SKM-1 (cell line): ENCODE measurements at regions not wholly inside any gene's neighbourhood (a gene's known extent, or its start where the extent isn't known, plus 50 kb on each side); places are given as distances from the start of the nearest gene placed in this dataset.
"Not testable (repeated sequence)": the region's sequence is repeated elsewhere in the genome, so short reads cannot be mapped to it uniquely, and the experiment has no call there.

Experiments
- DNase-seq: peaks from one replicate; lab custom pipeline; 2025; ENCODE audit not compliant: unreplicated experiment; lab: John Stamatoyannopoulos, UW

DNA sequence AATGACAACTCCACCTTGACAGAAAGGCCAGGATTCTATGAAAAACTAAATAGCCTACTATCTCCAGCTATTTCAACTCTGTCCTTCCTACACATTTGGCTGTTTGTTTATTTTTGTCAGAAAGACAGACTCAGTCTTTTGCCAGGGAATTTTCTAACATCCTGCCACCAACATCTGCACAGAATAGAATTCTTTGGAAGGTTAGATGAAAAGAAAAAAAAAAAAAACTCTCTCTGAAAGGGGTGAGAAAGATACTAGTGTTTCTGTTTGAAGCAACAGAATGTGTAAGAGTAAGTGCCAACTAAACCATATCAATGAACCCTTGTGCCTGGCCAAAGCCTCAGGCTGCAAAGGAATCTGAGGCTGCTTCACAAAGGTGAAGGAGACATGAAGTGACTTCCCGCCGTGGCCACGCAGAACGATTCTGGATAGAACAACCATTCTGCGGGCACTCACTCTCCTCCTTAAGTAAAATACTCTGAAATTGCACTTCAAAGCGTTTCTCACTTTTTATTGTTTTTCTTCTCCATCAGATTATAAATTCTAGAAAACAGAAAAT lies 498.2 kb downstream of the IRS2 start:
- DNase-seq: no peak

- DNase-seq: no peak
These were observed 498.8 kb downstream of the IRS2 start for GRCh38 chr13:109287553-109287952.

DNA sequence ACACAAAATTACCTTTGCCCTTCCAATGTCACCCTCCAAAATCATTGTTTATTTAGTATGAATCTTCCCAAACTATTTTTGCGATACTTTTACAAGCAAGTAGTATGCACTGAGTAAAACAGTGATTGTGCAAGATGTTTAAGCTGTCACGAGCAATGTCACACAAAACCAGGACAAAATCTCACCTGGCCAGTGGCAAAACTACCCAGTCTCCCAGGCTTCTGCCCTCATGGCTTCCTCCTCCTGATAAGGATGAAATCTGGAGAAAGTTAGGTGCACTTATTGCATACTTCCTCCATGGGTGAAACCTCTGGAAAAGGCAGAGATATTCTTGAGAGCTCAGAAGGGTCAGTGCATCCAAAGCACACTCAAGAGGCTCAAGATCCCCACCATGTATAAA lies 500.8 kb downstream of the IRS2 start:
- DNase-seq: no peak

GRCh38 chr13:109281903-109282635 lies 504.3 kb downstream of the IRS2 start:
- no peak for DNase-seq

- DNase-seq: no peak
These were observed 505.1 kb downstream of the IRS2 start for GRCh38 chr13:109281017-109281902.

DNA sequence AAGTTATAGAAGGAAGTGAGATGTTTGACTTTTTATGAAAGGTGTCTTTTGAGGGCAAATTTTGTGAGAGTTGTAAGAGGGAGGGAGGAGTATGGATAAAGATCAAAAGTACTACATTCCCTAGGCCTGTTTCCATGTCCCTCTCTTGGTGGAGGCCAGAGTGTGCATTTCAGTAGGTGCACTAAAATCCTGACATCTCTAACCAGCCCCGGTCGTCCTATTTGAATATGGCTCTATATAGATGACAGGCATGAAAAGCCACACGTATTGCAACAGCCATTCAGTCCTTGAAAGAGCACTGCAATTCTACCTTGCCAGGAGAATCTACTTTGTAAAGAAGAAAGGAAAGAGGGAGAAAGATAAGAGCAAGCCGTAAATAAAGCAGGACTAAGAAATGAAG lies 510.1 kb downstream of the IRS2 start:
- DNase-seq: no peak

DNA sequence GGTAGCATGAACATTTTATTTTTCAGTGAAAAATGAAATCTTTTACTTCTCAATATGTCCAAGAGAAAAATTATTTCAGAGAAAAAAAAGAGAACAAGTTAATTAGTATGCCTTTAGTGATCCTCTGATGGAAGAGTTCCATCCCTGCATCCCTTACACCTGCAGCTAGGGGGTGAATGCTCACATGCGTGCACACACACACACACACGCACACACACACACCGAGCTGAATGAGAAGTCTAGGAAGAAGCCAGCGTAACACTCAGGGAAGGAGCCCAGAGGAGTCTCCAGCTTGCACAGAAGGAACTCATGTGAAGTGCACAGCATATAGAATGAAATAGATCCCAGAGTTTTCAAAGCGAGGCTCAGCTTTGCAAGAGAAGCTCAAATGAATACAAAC lies 510.5 kb downstream of the IRS2 start:
- no peak for DNase-seq

GRCh38 chr13:109275139-109275745 lies 511.1 kb downstream of the IRS2 start:
- no peak for DNase-seq

DNA sequence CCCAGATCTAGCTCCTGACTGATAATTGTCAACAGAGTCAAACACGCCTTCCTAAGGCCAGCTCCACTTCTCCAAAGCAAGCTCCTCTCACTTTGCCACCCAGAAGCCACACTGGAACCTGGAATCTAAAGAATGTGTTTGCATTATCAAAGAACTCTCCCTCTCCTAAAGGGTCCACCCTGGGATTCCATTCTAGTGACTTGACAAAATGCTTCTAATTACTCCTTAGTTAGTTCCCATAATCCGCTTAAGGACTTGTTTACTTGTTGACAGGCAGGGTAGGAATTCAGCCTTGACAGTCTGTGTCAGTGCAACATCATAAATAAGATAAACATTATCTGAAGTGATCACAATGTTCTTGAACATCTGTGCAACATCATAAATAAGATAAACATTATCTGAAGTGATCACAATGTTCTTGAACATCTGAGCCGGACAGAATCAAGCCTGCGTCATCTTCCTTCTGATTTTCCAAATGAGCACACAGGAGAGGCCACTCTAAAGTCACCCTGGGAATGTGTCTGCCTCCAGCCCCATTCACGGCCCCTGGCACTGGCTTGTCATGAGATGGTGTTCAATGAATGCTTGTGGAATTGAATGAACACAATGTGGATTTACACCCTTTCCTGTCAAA lies 512.1 kb downstream of the IRS2 start:
- no peak for DNase-seq

DNA sequence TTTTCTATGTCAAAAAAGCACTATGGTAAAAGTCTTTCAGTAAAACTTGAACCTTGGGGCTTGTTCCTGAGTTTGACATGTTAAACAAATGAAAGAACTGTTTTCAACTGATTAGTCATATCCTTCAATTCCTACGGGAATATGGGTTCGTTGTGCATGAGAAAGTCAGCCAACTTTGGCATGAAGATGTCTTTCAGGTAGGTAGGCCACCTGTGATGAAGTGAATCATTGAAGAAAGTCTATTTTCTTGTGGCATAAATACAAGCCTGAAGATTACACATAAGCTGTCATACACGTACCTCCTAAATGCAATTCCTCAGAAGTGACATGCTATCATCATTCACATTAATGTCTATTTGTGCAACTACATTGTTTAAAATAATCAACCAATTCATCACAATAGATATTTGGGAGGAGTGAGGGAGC lies 513.0 kb downstream of the IRS2 start:
- DNase-seq: no peak

- DNase-seq: no peak
These were observed 513.6 kb downstream of the IRS2 start for GRCh38 chr13:109272595-109273325.

DNA sequence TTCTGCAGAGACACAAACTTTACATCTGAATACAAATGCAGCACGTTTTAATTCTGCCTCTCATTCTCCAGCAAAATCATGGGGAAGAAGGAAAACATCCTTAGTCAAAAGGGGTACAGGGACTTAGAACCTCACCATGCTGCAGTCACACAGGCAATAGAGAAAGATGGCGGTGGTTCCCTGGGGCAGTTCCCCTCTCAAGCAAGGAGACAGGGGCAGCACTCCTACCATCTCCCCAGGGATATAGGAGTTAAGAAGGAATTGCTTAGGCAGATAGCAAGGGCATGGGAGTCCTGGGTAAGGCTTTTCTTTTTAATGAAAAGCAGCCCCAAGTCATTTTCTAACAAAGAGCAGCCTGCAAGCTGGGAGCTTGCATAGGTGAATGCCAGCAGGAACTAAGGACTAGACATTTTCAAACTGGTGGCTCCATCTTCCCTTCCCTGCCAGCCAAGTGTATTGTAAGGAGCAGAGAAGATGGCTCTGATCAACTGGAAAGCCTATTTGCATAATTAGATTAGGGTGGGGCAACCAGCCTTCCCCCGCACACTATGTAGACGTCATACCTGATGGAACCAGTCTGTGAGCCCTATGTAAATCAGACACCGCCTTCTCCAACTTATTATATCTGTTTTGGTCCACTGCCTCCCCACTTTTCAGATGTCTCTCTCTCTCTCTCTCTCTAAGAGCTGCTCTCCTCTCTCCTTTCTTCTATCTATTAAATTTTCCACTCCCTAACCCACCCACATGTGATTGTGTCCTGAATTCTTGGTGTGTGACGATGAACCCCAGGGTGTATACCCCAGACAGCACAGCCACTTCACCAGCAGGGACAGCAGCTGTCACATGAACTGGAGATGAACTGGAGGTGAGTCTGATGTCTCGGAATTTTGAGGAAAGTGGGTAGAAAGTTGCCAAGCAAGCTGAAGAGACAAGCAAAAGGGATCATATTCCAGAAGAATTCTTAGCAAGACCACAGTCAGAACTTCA lies 514.5 kb downstream of the IRS2 start:
- no peak for DNase-seq

DNA sequence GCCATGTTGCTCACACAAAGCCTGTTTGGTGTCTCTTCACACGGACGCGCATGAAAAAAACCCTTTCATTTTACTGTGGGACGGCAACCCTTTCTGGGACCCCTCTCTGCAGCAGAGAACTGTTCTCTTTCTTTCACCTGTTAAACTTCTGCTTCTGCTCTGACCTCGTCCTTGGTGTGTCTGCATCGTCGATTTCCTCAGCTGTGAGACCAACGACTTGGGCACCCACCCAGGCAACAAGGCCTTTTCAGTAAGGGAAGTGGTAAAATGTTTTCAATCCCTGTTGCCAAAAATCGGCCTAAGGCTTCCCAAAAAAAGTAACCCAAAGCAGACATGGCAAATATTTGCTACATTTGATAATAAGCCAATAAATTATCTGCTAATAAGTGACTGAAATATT lies 515.3 kb downstream of the IRS2 start:
- DNase-seq: no peak

- DNase-seq: not testable (repeated sequence)
These were observed 517.0 kb downstream of the IRS2 start for GRCh38 chr13:109269381-109269780.

DNA sequence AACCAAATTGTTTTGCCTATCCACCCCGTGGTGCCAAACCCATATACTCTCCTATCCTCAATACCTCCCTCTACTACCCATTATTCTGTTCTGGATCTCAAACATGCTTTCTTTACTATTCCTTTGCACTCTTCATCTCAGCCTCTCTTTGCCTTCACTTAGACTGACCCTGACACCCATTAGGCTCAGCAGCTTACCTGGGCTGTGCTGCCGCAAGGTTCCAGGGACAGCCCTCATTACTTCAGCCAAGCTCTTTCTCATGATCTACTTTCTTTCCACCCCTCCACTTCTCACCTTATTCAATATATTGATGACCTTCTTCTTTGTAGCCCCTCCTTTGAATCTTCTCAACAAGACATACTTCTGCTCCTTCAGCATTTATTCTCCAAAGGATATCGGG lies 517.9 kb downstream of the IRS2 start:
- not testable (repeated sequence) for DNase-seq

DNA sequence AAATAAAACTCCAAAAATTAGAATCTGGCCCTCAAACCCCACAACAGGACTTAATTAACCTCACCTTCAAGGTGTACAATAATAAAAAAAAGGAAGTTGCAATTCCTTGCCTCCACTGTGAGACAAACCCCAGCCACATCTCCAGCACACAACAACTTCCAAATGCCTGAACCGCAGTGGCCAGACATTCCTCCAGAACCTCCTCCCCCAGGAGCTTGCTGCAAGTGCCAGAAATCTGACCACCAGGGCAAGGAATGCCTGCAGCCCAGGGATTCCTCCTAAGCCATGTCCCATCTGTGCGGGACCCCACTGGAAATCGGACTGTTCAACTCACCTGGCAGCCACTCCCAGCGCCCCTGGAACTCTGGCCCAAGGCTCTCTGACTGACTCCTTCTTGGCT lies 519.0 kb downstream of the IRS2 start:
- DNase-seq: not testable (repeated sequence)

- not testable (repeated sequence) for DNase-seq
These were observed 521.0 kb downstream of the IRS2 start for GRCh38 chr13:109265438-109265742.

DNA sequence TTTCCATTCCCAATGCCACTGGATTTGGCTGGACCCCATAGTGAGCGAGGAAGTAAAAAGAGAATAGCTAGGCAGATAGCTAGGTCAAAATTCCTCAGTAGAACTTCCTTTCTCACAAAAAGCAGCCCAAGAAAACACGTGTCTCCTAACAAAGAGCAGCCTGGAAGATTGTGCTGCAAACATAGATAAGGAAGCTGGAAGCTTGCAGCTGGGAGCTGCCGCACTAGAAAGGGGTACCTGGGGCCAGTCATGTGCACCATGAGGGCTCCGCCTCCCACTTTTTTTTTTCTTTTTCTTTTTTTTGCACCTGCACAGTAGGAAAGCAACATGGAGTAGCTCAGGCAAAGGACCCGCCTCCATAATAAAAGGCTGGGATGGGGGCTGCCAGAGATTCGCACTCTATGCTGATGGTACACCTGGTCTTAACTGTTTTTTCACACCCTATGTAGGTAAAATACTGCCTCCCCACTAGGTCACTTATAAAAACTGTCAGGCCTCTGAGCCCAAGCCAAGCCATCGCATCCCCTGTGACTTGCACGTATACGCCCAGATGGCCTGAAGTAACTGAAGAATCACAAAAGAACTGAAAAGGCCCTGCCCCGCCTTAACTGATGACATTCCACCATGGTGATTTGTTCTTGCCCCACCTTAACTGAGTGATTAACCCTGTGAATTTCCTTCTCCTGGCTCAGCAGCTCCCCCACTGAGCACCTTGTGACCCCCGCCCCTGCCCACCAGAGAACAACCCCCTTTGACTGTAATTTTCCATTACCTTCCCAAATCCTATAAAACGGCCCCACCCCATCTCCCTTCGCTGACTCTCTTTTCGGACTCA lies 521.6 kb downstream of the IRS2 start:
- DNase-seq: not testable (repeated sequence)
